Endodermal cell (in vitro differentiated cells): ENCODE measurements at regions not wholly inside any gene's neighbourhood (a gene's known extent, or its start where the extent isn't known, plus 50 kb on each side); places are given as distances from the start of the nearest gene placed in this dataset.

Source experiments
- DNase-seq: peaks from one replicate; pipeline ENCODE4 v3.0.0-alpha.2; 2017
- H3K27ac ChIP-seq: 2 replicates; pipeline ENCODE4 v1.5.1; 2013; ENCODE audit warnings: mild to moderate bottlenecking, low read depth, low read length, moderate library complexity
- H3K27me3 ChIP-seq: 2 replicates; pipeline ENCODE4 v1.6.1; 2013; ENCODE audit warnings: mild to moderate bottlenecking, low read length, moderate library complexity; ENCODE audit not compliant: insufficient read depth, control insufficient read depth, poor library complexity, severe bottlenecking
- H3K36me3 ChIP-seq: 2 replicates; pipeline ENCODE4 v1.7.0; 2013; ENCODE audit warnings: mild to moderate bottlenecking, low read length, moderate library complexity; ENCODE audit not compliant: control insufficient read depth, insufficient read depth
- H3K4me1 ChIP-seq: one replicate; pipeline ENCODE4 v1.7.0; 2013; ENCODE audit warnings: low read length; ENCODE audit not compliant: control insufficient read depth, insufficient read depth
- H3K4me3 ChIP-seq: 2 replicates; pipeline ENCODE4 v1.5.1; 2013; ENCODE audit warnings: mild to moderate bottlenecking, low read length, moderate library complexity
- H3K9ac ChIP-seq: 2 replicates; pipeline ENCODE4 v1.6.1; 2013; ENCODE audit warnings: mild to moderate bottlenecking, low read length, moderate library complexity; ENCODE audit not compliant: poor library complexity, severe bottlenecking; ENCODE audit errors: extremely low read depth
- H3K9me3 ChIP-seq: 2 replicates; pipeline ENCODE4 v1.6.1; 2013; ENCODE audit warnings: mild to moderate bottlenecking, low read length, moderate library complexity; ENCODE audit not compliant: control insufficient read depth
- H3K27ac Mint-ChIP-seq: 2 replicates; pipeline ENCODE4 v1.8.0; 2020; ENCODE audit warnings: mixed read lengths
- H3K27me3 Mint-ChIP-seq: 2 replicates; pipeline ENCODE4 v1.8.0; 2021; ENCODE audit warnings: mild to moderate bottlenecking, mixed read lengths; ENCODE audit not compliant: insufficient read depth
- H3K36me3 Mint-ChIP-seq: 2 replicates; pipeline ENCODE4 v1.8.0; 2020; ENCODE audit warnings: low read depth, mixed read lengths
- H3K4me1 Mint-ChIP-seq: 2 replicates; pipeline ENCODE4 v1.8.0; 2020; ENCODE audit warnings: mixed read lengths
- H3K4me3 Mint-ChIP-seq: 2 replicates; pipeline ENCODE4 v1.8.0; 2020; ENCODE audit warnings: mild to moderate bottlenecking, moderate library complexity, mixed read lengths
- H3K9me3 Mint-ChIP-seq: 2 replicates; pipeline ENCODE4 v1.8.0; 2020; ENCODE audit warnings: mild to moderate bottlenecking, mixed read lengths
- WGBS, 2 experiments: methylation state at CpG; one replicate each; pipeline versions ENCODE4 v1.1.5 to v1.1.7; 2013; ENCODE audit warnings: missing lambda C conversion rate in 2 of 2, mixed read lengths in 1 of 2; ENCODE audit not compliant: insufficient coverage in 1 of 2, insufficient read length in 1 of 2; 5-methylcytosine and 5-hydroxymethylcytosine counted together
- TF ChIP-seq, protein P1 (sequence below): fragments of 200-600 bp; sonication (generic); conservative IDR thresholded peaks from 2 replicates; pipeline ENCODE4 v1.5.0; 2021; ENCODE audit warnings: antibody characterized with exemption, mild to moderate bottlenecking

DNA sequence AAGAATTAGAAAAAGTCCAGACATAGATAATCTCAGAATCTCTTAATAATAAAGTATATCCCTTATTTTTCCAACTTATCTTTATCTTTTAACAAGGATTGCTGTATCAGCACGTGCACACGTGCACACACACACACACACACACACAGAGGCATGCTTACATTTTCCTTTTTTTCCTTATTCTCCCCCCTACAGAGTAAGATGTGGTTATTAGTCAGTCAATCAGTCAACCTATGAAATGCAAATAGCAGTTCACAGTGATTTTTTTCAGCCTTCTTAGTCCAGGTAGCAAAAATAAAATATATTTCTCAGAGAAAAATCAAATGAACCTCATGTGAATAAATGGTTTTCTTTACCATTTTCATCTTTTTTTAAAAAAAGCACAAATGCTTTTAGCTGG lies 506.2 kb upstream of the SLC39A10 start:
- Histone ChIP-seq H3K36me3 (no peaks in the 10 kb centered on the region), H3K9me3 (no peaks in the 10 kb centered on the region), H3K4me1 (no peaks in the 10 kb centered on the region), H3K27me3 (no peaks in the 10 kb centered on the region), H3K27ac (no peak overlapping the region), H3K4me3 (no peak overlapping the region), H3K9ac (no peak overlapping the region)
- H3K36me3 Mint-ChIP-seq = no peaks in the 10 kb centered on the region
- no peaks in the 10 kb centered on the region for H3K4me1 Mint-ChIP-seq
- DNase-seq = no peak
- no peaks in the 10 kb centered on the region for H3K27me3 Mint-ChIP-seq
- WGBS, 2 experiments = 82% methylated on average over 2 of the region's 2 CpGs; no CpG with 5 or more reads in 1 of the 2 experiments
- TF ChIP-seq, protein P1, sequence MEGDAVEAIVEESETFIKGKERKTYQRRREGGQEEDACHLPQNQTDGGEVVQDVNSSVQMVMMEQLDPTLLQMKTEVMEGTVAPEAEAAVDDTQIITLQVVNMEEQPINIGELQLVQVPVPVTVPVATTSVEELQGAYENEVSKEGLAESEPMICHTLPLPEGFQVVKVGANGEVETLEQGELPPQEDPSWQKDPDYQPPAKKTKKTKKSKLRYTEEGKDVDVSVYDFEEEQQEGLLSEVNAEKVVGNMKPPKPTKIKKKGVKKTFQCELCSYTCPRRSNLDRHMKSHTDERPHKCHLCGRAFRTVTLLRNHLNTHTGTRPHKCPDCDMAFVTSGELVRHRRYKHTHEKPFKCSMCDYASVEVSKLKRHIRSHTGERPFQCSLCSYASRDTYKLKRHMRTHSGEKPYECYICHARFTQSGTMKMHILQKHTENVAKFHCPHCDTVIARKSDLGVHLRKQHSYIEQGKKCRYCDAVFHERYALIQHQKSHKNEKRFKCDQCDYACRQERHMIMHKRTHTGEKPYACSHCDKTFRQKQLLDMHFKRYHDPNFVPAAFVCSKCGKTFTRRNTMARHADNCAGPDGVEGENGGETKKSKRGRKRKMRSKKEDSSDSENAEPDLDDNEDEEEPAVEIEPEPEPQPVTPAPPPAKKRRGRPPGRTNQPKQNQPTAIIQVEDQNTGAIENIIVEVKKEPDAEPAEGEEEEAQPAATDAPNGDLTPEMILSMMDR = no peak
- no peak overlapping the region for H3K27ac Mint-ChIP-seq
- H3K4me3 Mint-ChIP-seq = no peak overlapping the region
- no peaks in the 10 kb centered on the region for H3K9me3 Mint-ChIP-seq

DNA sequence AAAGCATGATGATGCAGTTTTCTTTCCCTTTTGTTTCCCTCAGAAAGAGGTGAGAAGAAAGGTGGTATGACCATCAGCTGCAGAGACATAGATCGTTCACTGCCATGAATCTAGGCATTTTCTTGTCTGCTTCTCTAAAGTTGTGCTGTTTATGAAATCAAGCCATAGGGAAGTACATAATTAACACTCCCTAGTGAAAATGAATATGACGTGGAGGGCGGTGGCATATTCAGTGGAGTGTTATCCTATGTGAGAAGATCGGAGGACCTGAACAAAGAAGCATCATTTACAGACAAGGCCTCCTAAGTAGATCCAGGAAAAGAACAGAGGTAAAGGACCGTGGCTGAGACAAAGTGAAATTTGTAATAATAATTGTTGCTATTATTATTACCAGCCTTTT lies 509.0 kb upstream of the SLC39A10 start:
- Histone ChIP-seq H3K27ac (no peak overlapping the region), H3K4me3 (no peak overlapping the region), H3K27me3 (no peaks in the 10 kb centered on the region), H3K4me1 (no peaks in the 10 kb centered on the region), H3K36me3 (no peaks in the 10 kb centered on the region), H3K9ac (no peak overlapping the region), H3K9me3 (peaks cover 12% of the 10 kb centered on the region)
- Mint-ChIP-seq H3K9me3 (peaks cover 16% of the 10 kb centered on the region), H3K4me1 (no peaks in the 10 kb centered on the region), H3K27me3 (no peaks in the 10 kb centered on the region), H3K27ac (no peak overlapping the region), H3K4me3 (no peak overlapping the region), H3K36me3 (no peaks in the 10 kb centered on the region)
- WGBS, 2 experiments = 80 to 93% methylated on average over 1 to 5 of the region's 5 CpGs
- TF ChIP-seq, protein P1 = no peak
- DNase-seq = no peak

DNA sequence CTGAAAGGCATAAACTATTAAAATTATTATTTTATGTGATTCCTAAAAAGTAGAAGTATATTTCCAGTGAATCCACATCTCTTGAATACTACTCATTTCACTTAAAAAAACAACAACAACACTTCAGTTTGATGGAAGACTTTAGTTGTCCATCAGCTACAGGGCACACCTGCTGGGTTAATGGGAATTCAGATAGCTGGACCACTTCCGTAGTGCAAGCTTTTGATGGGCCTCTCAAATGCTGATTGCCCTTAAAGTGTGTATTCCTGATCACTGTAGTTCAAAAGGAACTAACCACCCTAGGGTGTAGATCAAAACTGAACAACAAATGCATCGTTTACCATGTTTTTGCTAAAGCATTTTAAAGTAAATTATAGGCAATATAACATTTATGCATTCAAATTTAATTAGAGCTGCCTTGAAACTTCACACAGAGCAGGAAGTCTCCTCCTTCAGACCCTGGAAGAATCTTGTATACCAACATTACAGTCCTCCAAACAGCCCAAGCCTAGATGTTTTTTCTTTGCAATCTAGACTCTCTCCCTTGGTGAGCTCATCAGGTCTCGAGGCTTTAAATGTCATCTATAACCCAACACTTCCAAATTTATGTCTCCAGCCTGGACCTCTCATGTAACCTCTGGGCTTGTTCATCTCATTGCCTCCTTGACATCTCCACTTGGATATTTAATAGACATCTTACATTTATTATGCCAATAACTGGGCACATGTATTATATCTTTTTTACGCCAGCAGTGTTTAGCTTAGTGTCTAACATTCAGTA lies 510.1 kb upstream of the SLC39A10 start:
- H3K9me3 ChIP-seq = peaks cover 12% of the 10 kb centered on the region
- no peaks in the 10 kb centered on the region for H3K4me1 ChIP-seq
- H3K4me3 ChIP-seq = no peak overlapping the region
- no peak overlapping the region for H3K4me3 Mint-ChIP-seq
- no peak overlapping the region for H3K27ac ChIP-seq
- H3K27me3 ChIP-seq = no peaks in the 10 kb centered on the region
- H3K36me3 Mint-ChIP-seq = no peaks in the 10 kb centered on the region
- H3K9me3 Mint-ChIP-seq = peaks cover 16% of the 10 kb centered on the region
- no peaks in the 10 kb centered on the region for H3K36me3 ChIP-seq
- 94 to 100% methylated on average over 1 to 4 of the region's 4 CpGs for WGBS, 2 experiments
- no peak overlapping the region for H3K27ac Mint-ChIP-seq
- H3K27me3 Mint-ChIP-seq = no peaks in the 10 kb centered on the region
- no peaks in the 10 kb centered on the region for H3K4me1 Mint-ChIP-seq
- no peak for DNase-seq
- TF ChIP-seq, protein P1 = no peak
- no peak overlapping the region for H3K9ac ChIP-seq
